CD8-positive, alpha-beta memory T cell (primary cell): ENCODE measurements at regions not wholly inside any gene's neighbourhood (a gene's known extent, or its start where the extent isn't known, plus 50 kb on each side); places are given as distances from the start of the nearest gene placed in this dataset.

Experiments used
- CTCF ChIA-PET: fragments of 350-600 bp; sonication (Branson Sonifier 250); formaldehyde crosslinking; loops from one replicate; lab custom pipeline; 2021; ENCODE audit warnings: antibody characterized with exemption; lab: Charles Lee
- POLR2A ChIA-PET: fragments of 350-600 bp; sonication (Branson Sonifier 250); formaldehyde crosslinking; loops from one replicate; lab custom pipeline; 2021; ENCODE audit warnings: antibody characterized with exemption; lab: Charles Lee
- DNase-seq, 5 donors: peaks; one replicate each; pipeline versions ENCODE4 v3.0.0 to v3.0.0-alpha.2; 2020 to 2022; ENCODE audit warnings: mixed read lengths in 1 of 5
- H3K27ac ChIP-seq: one replicate; pipeline ENCODE4 v1.7.0; 2013; ENCODE audit warnings: low read depth, mild to moderate bottlenecking, low read length, moderate library complexity
- H3K27me3 ChIP-seq: 2 replicates; pipeline ENCODE4 v1.7.0; 2013; ENCODE audit warnings: low read length, mild to moderate bottlenecking; ENCODE audit not compliant: insufficient read depth, poor library complexity, severe bottlenecking
- H3K36me3 ChIP-seq: 2 replicates; pipeline ENCODE4 v1.7.0; 2013; ENCODE audit warnings: mild to moderate bottlenecking, low read length, moderate library complexity; ENCODE audit not compliant: insufficient read depth
- H3K4me1 ChIP-seq: 2 replicates; pipeline ENCODE4 v1.7.0; 2013; ENCODE audit warnings: mild to moderate bottlenecking, low read length, moderate library complexity; ENCODE audit not compliant: insufficient read depth
- H3K4me3 ChIP-seq: 2 replicates; pipeline ENCODE4 v1.7.0; 2013; ENCODE audit warnings: mild to moderate bottlenecking, low read length
- H3K9me3 ChIP-seq: 2 replicates; pipeline ENCODE4 v1.7.0; 2013; ENCODE audit warnings: mild to moderate bottlenecking, low read length
- H3K27ac Mint-ChIP-seq, 8 donors: one replicate each; pipeline ENCODE4 v1.8.0; 2020 to 2021; ENCODE audit warnings: mixed read lengths in 8 of 8, mild to moderate bottlenecking in 6 of 8, inconsistent platforms in 3 of 8, moderate library complexity in 3 of 8
- H3K27me3 Mint-ChIP-seq, 2 donors: one replicate each; pipeline ENCODE4 v1.8.0; 2020 to 2021; ENCODE audit warnings: mixed read lengths in 2 of 2, mild to moderate bottlenecking in 1 of 2, moderate library complexity in 1 of 2
- H3K36me3 Mint-ChIP-seq, 3 donors: one replicate each; pipeline ENCODE4 v1.8.0; 2020 to 2021; ENCODE audit warnings: mixed read lengths in 3 of 3, inconsistent platforms in 1 of 3, mild to moderate bottlenecking in 1 of 3
- H3K4me1 Mint-ChIP-seq, 3 donors: one replicate each; pipeline ENCODE4 v1.8.0; 2020 to 2021; ENCODE audit warnings: mixed read lengths in 3 of 3, inconsistent platforms in 1 of 3, mild to moderate bottlenecking in 1 of 3
- H3K4me3 Mint-ChIP-seq, 7 donors: one replicate each; pipeline ENCODE4 v1.8.0; 2020 to 2021; ENCODE audit warnings: mixed read lengths in 7 of 7, mild to moderate bottlenecking in 6 of 7, moderate library complexity in 4 of 7, inconsistent platforms in 2 of 7
- H3K9me3 Mint-ChIP-seq, 5 donors: one replicate each; pipeline ENCODE4 v1.8.0; 2020 to 2022; ENCODE audit warnings: mixed read lengths in 5 of 5, mild to moderate bottlenecking in 3 of 5, moderate library complexity in 2 of 5, inconsistent platforms in 1 of 5

DNA sequence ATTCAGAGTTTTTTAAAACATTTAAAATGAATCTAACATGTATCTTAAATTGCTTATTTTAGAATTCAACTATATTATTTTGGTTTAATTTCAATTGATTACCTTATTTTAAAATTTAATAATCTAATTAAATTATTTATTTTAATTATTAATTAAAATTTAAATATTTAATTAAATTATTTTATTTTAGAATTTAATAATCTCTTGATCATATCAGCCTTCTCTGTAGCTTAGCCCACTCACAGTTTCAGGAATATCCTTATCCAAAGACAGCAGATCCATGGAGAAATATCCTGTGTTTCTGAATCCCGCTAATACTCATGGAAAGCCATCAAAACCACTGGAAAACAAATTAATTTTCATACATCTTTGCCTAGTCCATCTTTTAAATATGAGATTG lies 1669.2 kb downstream of the PCDH9 start:
- H3K9me3 Mint-ChIP-seq: peaks cover 0 to 25% (median 17%) of the 10 kb centered on the region in 5 donors
- DNase-seq: no peak
- CTCF ChIA-PET: no interaction called here
- Histone ChIP-seq H3K27ac (no peak overlapping the region), H3K9me3 (no peaks in the 10 kb centered on the region), H3K4me3 (no peak overlapping the region), H3K27me3 (no peaks in the 10 kb centered on the region), H3K36me3 (no peaks in the 10 kb centered on the region), H3K4me1 (no peaks in the 10 kb centered on the region)
- H3K27me3 Mint-ChIP-seq: no peaks in the 10 kb centered on the region
- no peak overlapping the region for H3K4me3 Mint-ChIP-seq
- POLR2A ChIA-PET: no interaction called here
- H3K27ac Mint-ChIP-seq: no peak overlapping the region
- H3K4me1 Mint-ChIP-seq: no peaks in the 10 kb centered on the region
- H3K36me3 Mint-ChIP-seq: no peaks in the 10 kb centered on the region

DNA sequence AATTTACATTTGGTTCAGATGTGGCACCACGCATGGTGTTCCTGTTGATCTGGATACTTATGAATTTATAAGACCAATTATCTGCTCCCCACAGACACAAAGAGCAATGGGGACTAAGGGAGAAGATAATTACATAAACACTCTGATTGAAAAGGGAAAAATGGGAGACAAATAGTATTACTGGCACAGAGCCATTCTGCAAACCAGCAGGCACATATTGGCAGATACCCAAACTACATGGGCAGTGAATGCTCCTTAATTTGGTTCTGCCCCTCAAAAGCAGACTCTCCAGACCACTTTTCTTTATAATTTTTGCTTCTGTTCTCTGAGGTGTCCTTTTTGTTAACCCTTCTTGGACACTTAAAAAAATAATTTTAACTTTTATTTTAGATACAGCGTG lies 1674.2 kb downstream of the PCDH9 start:
- no peaks in the 10 kb centered on the region for H3K27me3 ChIP-seq
- ChIA-PET CTCF (no interaction called here), POLR2A (no interaction called here)
- no peak for DNase-seq
- H3K4me1 Mint-ChIP-seq: no peaks in the 10 kb centered on the region
- H3K4me3 ChIP-seq: no peak overlapping the region
- no peaks in the 10 kb centered on the region for H3K36me3 ChIP-seq
- no peaks in the 10 kb centered on the region for H3K36me3 Mint-ChIP-seq
- H3K4me3 Mint-ChIP-seq: no peak overlapping the region
- H3K27ac ChIP-seq: no peak overlapping the region
- no peaks in the 10 kb centered on the region for H3K27me3 Mint-ChIP-seq
- H3K4me1 ChIP-seq: no peaks in the 10 kb centered on the region
- H3K9me3 ChIP-seq: no peaks in the 10 kb centered on the region
- no peak overlapping the region for H3K27ac Mint-ChIP-seq
- H3K9me3 Mint-ChIP-seq: peaks cover 0 to 33% (median 25%) of the 10 kb centered on the region in 5 donors

DNA sequence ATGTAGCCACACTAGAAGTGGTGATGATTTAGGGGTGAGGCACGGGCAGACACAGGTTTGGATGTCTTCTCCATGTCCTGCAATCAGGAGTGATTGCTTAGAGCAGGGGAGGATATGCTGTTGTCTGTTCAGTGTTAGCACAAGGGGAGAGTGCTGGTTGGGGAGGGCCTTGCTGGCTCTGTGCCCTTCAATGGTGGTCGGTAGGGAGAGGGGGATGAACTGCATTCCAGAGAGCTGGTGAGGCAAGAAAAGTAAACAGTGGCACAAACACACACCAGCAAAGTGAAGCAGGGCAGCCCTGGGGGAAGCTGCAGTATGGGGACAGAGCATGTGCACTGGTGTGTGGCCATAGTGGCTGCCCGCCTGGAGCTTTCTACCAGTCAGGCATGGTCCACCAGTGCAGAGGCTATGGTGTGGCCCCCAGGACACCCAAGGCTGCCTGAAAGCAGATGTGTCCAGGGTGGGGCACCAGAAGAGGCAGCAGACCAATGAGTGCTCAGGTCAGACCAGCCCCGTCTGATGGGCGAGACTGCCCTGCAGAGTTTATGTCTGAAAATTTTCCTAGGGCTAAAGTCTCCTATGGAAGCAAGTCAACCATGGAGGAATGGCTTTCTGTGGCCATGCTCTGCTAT lies 1676.9 kb downstream of the PCDH9 start:
- ChIA-PET POLR2A (no interaction called here), CTCF (no interaction called here)
- Histone ChIP-seq H3K27ac (no peak overlapping the region), H3K4me1 (no peaks in the 10 kb centered on the region), H3K27me3 (no peaks in the 10 kb centered on the region), H3K36me3 (no peaks in the 10 kb centered on the region), H3K9me3 (no peaks in the 10 kb centered on the region), H3K4me3 (no peak overlapping the region)
- H3K27me3 Mint-ChIP-seq: no peaks in the 10 kb centered on the region
- no peak for DNase-seq
- no peak overlapping the region for H3K4me3 Mint-ChIP-seq
- no peaks in the 10 kb centered on the region for H3K4me1 Mint-ChIP-seq
- peaks cover 14 to 45% (median 23%) of the 10 kb centered on the region in 5 donors for H3K9me3 Mint-ChIP-seq
- peaks cover 0 to 1% (median 0%) of the 10 kb centered on the region in 3 donors for H3K36me3 Mint-ChIP-seq
- no peak overlapping the region for H3K27ac Mint-ChIP-seq

DNA sequence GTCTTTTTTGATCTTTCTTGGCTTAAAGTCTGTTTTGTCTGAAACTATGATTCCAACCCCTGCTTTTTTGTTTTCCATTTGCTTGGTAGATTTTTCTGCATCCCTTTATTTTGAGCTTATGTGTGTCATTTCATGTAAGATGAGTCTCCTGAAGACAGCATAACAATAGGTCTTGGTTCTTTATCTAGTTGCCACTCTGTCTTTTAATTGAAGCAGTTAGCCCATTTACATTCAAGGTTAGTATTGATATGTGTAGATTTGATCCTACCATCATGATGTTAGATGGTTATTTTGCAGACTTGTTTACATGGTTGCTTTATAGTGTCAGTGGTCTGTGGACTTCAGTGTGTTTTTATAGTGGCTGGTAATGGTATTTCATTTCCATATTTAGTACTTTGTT lies 1678.9 kb downstream of the PCDH9 start:
- ChIA-PET CTCF (no interaction called here), POLR2A (no interaction called here)

DNA sequence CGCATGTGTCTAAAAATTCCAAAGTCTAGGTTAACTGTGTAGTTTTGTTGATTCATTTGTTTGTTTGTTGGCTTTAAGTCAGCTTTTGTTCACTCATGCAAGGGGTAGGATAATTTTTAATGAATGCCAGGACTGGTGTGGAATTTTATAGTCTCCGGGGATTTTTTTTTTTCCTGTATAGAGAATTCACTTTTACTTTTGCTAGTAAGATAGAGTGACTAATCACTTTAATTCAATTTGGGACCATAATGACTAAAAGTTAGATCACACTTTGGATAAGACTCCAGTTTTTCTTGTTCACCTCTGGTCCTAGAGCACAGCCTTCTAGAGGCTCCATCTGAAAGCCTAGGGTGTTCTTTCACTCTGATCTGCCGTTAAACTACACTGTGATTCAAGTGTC lies 1690.0 kb downstream of the PCDH9 start:
- H3K27ac Mint-ChIP-seq: no peak overlapping the region
- H3K27me3 ChIP-seq: no peaks in the 10 kb centered on the region
- H3K27ac ChIP-seq: no peak overlapping the region
- H3K36me3 Mint-ChIP-seq: no peaks in the 10 kb centered on the region
- no peak for DNase-seq
- H3K4me1 ChIP-seq: no peaks in the 10 kb centered on the region
- ChIA-PET POLR2A (no interaction called here), CTCF (no interaction called here)
- H3K4me1 Mint-ChIP-seq: no peaks in the 10 kb centered on the region
- H3K4me3 Mint-ChIP-seq: no peak overlapping the region
- H3K27me3 Mint-ChIP-seq: no peaks in the 10 kb centered on the region
- H3K9me3 Mint-ChIP-seq: peaks cover 0 to 36% (median 9%) of the 10 kb centered on the region in 5 donors
- no peaks in the 10 kb centered on the region for H3K36me3 ChIP-seq
- H3K9me3 ChIP-seq: no peaks in the 10 kb centered on the region
- H3K4me3 ChIP-seq: no peak overlapping the region

More for the DNA sequence above, 1678.9 kb downstream of the PCDH9 start:
- no peak for DNase-seq
- Mint-ChIP-seq H3K36me3 (peaks cover 0 to 1% (median 0%) of the 10 kb centered on the region in 3 donors), H3K27ac (no peak overlapping the region), H3K4me1 (no peaks in the 10 kb centered on the region), H3K4me3 (no peak overlapping the region), H3K9me3 (peaks cover 14 to 60% (median 25%) of the 10 kb centered on the region in 5 donors), H3K27me3 (no peaks in the 10 kb centered on the region)
- no peak overlapping the region for H3K4me3 ChIP-seq
- H3K27me3 ChIP-seq: no peaks in the 10 kb centered on the region
- no peaks in the 10 kb centered on the region for H3K36me3 ChIP-seq
- no peaks in the 10 kb centered on the region for H3K9me3 ChIP-seq
- no peaks in the 10 kb centered on the region for H3K4me1 ChIP-seq
- H3K27ac ChIP-seq: no peak overlapping the region

DNA sequence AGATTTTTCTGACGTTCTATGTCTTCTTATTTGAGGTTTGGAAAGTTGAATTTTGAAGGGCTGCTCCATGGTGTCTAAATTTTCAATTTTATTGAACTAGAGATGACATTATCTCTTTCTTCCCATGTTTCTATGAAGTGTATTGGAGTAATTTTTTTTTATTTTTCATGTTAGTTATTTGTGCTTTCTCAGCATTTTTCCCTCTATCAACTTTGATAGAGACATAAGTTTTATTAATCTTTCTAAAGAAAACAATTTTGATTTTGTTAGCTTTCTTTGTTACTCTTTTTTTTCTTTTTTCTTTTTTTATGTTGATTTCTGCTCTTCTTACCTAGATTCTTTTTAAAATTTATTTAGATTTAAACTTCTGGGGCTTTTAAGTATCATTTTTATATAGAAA lies 1694.8 kb downstream of the PCDH9 start:
- no peak overlapping the region for H3K4me3 Mint-ChIP-seq

DNA sequence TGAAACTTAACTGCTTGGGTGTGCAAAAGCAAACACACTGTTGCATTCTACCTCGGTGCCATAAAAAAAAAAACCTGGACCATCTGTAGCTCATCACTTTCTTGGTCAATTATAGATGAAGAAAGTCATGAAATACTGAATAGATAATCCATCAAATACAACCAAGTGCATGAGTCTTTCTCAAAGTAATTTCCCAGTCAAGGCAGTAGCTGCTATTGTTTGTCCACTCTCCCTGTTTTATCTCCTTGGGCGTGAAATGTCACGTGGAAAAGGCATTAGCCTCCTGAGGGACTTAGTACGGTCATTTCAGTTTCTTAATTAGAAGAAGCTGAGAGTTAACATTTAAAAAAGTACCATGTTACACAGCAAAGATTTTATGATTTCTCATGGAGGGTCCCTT lies 1697.9 kb downstream of the PCDH9 start:
- POLR2A ChIA-PET: no interaction called here
- Mint-ChIP-seq H3K27me3 (peaks cover 0 to 2% of the 10 kb centered on the region in 2 donors), H3K4me3 (no peak overlapping the region), H3K4me1 (no peaks in the 10 kb centered on the region), H3K27ac (no peak overlapping the region), H3K36me3 (no peaks in the 10 kb centered on the region), H3K9me3 (peaks cover 6 to 35% (median 13%) of the 10 kb centered on the region in 5 donors)
- CTCF ChIA-PET: no interaction called here
- Histone ChIP-seq H3K9me3 (no peaks in the 10 kb centered on the region), H3K36me3 (no peaks in the 10 kb centered on the region), H3K27ac (no peak overlapping the region), H3K4me1 (no peaks in the 10 kb centered on the region), H3K4me3 (no peak overlapping the region), H3K27me3 (no peaks in the 10 kb centered on the region)
- no peak for DNase-seq

More for the DNA sequence above, 1694.8 kb downstream of the PCDH9 start:
- Histone ChIP-seq H3K27me3 (no peaks in the 10 kb centered on the region), H3K4me1 (no peaks in the 10 kb centered on the region), H3K4me3 (no peak overlapping the region), H3K27ac (no peak overlapping the region), H3K9me3 (no peaks in the 10 kb centered on the region), H3K36me3 (no peaks in the 10 kb centered on the region)
- peaks cover 0 to 2% of the 10 kb centered on the region in 2 donors for H3K27me3 Mint-ChIP-seq
- ChIA-PET POLR2A (no interaction called here), CTCF (no interaction called here)
- DNase-seq: no peak
- H3K27ac Mint-ChIP-seq: no peak overlapping the region
- H3K9me3 Mint-ChIP-seq: peaks cover 3 to 34% (median 12%) of the 10 kb centered on the region in 5 donors
- no peaks in the 10 kb centered on the region for H3K4me1 Mint-ChIP-seq
- H3K36me3 Mint-ChIP-seq: no peaks in the 10 kb centered on the region

DNA sequence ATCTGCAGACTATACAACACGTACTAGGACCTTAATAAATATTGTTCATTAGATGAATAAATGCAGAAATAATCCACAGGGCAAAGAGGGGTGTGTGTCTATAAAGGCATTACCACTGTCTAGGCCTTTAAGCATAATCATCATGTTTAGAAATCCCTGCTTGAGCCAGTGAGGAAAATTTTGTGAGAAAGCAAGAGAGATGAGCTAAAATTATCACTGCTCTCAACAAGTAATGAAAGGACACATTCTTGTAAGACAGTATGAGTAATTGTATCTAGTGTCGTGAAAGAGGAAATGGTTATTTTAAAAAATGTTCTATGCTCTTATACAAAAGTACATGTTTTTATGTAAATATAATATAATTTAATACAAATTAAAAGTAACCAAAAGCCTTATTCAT lies 1699.4 kb downstream of the PCDH9 start:
- no peaks in the 10 kb centered on the region for H3K36me3 ChIP-seq
- H3K27me3 ChIP-seq: no peaks in the 10 kb centered on the region
- no peaks in the 10 kb centered on the region for H3K9me3 ChIP-seq
- H3K4me3 Mint-ChIP-seq: no peak overlapping the region
- no peak overlapping the region for H3K4me3 ChIP-seq
- H3K27ac ChIP-seq: no peak overlapping the region
- no peak for DNase-seq
- H3K27me3 Mint-ChIP-seq: peaks cover 0 to 2% of the 10 kb centered on the region in 2 donors
- H3K4me1 Mint-ChIP-seq: no peaks in the 10 kb centered on the region
- ChIA-PET CTCF (no interaction called here), POLR2A (no interaction called here)
- H3K4me1 ChIP-seq: no peaks in the 10 kb centered on the region
- peaks cover 6 to 34% (median 11%) of the 10 kb centered on the region in 5 donors for H3K9me3 Mint-ChIP-seq
- H3K36me3 Mint-ChIP-seq: no peaks in the 10 kb centered on the region
- H3K27ac Mint-ChIP-seq: no peak overlapping the region
